ENCODE measurements at regions not wholly inside any gene's neighbourhood (a gene's known extent, or its start where the extent isn't known, plus 50 kb on each side); places are given as distances from the start of the nearest gene placed in this dataset.

DNA sequence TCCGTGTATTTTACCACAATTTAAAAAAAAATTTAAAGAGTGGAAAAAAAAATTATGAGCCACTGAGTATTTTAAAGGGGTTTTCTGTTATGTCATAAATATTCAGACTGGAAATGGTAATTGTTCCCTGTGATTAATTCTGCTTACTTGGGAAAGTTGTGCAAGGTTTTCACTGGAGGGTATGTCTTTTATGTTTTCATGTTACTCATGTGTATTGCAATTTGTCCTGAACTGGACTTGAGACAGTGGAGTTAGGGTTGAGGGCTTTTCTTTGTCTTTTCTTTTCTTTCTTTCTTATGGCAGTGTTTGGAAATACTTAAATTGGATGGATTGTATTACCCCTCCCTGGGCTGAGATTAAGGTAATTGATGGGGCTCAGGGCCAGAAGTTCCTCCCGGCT lies 257.7 kb downstream of the BAMBI start:
- Histone ChIP-seq H3K27me3 (no peaks in the 10 kb centered on the region), H3K36me3 (no peaks in the 10 kb centered on the region), H3K4me1 (peaks cover 0 to 10% (median 3%) of the 10 kb centered on the region in 4 donors), H3K9me3 (no peaks in the 10 kb centered on the region), H3K27ac (no peak overlapping the region), H3K4me3 (no peak overlapping the region)
- intact Hi-C loops (cut with DNase I; ENCODE audit: low total_unique reads): no loop called here
- TF ChIP-seq, protein P1, sequence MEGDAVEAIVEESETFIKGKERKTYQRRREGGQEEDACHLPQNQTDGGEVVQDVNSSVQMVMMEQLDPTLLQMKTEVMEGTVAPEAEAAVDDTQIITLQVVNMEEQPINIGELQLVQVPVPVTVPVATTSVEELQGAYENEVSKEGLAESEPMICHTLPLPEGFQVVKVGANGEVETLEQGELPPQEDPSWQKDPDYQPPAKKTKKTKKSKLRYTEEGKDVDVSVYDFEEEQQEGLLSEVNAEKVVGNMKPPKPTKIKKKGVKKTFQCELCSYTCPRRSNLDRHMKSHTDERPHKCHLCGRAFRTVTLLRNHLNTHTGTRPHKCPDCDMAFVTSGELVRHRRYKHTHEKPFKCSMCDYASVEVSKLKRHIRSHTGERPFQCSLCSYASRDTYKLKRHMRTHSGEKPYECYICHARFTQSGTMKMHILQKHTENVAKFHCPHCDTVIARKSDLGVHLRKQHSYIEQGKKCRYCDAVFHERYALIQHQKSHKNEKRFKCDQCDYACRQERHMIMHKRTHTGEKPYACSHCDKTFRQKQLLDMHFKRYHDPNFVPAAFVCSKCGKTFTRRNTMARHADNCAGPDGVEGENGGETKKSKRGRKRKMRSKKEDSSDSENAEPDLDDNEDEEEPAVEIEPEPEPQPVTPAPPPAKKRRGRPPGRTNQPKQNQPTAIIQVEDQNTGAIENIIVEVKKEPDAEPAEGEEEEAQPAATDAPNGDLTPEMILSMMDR (IDR thresholded peaks at IDR 0.05): no peak
- DNase-seq: no peak

DNA sequence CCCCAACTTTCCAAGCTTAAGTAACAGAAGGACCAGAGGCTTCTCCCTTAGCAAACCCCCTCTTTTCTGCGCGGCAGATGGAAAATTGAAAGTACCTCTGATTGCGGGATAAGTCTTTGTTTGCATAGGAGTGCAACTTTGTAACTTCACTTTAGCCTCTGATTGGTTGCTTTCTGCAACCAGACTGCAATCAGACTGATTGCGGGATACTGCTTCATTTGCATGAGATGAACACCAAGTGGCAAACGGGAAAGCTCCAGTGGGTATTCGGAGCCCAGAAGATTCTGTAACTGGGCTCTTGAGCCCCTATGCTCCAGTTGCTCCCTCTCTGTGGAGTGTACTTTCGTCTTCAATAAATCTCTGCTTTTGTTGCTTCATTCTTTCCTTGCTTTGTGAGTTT lies 260.6 kb downstream of the BAMBI start:
- Histone ChIP-seq H3K4me3 (no peak overlapping the region), H3K27ac (no peak overlapping the region), H3K9me3 (no peaks in the 10 kb centered on the region), H3K27me3 (no peaks in the 10 kb centered on the region), H3K36me3 (no peaks in the 10 kb centered on the region), H3K4me1 (peaks cover 0 to 12% (median 5%) of the 10 kb centered on the region in 4 donors)
- DNase-seq: no peak
- TF ChIP-seq, protein P1 (IDR thresholded peaks at IDR 0.05): no peak
- intact Hi-C loops (cut with DNase I; ENCODE audit: low total_unique reads): no loop called here

DNA sequence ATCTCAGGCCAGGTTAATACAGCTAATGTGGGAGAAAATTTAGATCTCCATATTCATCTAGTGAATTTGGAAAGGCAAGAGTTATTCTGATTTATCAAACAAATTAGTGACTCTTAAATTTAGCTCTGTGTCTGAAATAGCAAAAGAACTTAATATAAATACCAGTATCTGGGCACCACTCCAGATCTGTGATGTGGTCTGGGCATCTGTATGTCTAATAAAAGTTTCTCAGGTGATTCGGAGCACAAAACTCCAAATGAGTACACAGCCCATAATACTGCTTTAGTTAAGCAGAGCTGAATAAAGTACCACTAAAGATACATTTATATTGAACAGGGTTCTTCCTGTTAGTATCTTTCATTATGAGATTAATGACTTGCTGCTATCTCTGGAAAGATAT lies 261.4 kb downstream of the BAMBI start:
- Histone ChIP-seq H3K4me3 (no peak overlapping the region), H3K9me3 (no peaks in the 10 kb centered on the region)

DNA sequence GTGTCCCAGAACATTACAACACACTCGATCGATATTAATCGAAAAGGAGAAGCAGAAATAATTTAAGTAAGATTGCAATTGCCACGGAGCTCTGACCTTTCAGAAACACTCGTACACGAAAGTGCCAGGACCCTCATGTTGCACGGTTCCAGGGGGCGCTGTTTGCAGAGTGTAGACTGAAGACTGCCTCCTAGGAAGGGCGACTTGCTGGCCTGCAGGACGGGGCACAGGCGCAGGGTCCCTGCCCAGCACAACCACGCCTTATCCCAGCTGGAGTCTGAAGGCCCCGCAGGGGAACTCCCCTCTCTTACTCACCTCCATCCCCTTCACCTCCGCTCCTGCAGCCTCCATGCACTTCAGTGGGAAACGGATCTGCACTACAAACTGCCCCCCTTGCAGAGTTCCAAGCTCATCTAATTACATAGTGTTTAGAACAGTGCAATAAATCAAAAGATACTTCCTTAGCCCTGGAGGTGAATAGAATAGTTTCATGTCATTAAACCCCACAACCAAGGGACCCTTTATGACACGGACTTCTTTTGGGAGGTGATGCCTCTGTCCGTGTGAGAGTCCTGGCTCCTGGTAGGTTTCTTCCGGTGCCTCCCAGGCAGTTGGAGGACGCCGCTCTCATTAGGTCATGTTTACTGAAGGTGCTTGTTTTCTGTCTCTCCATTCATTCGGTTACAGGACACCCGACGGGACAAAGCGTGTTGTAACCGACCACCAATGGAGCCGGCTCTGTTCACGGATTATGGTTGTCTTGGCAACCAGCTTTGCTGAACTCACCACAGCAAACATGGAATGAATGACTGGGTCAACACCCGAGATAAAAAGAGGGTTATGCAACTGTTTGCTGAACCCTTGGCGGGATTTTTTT lies 262.2 kb downstream of the BAMBI start:
- Histone ChIP-seq H3K4me1 (peaks cover 0 to 12% (median 5%) of the 10 kb centered on the region in 4 donors), H3K36me3 (no peaks in the 10 kb centered on the region), H3K9me3 (no peaks in the 10 kb centered on the region), H3K27ac (no peak overlapping the region), H3K4me3 (no peak overlapping the region), H3K27me3 (no peaks in the 10 kb centered on the region)
- DNase-seq: peak; percentile 81 to 85
- intact Hi-C loops (cut with DNase I; ENCODE audit: low total_unique reads): no loop called here
- TF ChIP-seq, protein P1 (IDR thresholded peaks at IDR 0.05): no peak

More for the DNA sequence above, 261.4 kb downstream of the BAMBI start:
- H3K27me3 ChIP-seq: no peaks in the 10 kb centered on the region
- no peak overlapping the region for H3K27ac ChIP-seq
- H3K36me3 ChIP-seq: no peaks in the 10 kb centered on the region
- intact Hi-C loops (cut with DNase I; ENCODE audit: low total_unique reads): no loop called here
- no peak for DNase-seq
- peaks cover 0 to 12% (median 5%) of the 10 kb centered on the region in 4 donors for H3K4me1 ChIP-seq
- TF ChIP-seq, protein P1 (IDR thresholded peaks at IDR 0.05): no peak

DNA sequence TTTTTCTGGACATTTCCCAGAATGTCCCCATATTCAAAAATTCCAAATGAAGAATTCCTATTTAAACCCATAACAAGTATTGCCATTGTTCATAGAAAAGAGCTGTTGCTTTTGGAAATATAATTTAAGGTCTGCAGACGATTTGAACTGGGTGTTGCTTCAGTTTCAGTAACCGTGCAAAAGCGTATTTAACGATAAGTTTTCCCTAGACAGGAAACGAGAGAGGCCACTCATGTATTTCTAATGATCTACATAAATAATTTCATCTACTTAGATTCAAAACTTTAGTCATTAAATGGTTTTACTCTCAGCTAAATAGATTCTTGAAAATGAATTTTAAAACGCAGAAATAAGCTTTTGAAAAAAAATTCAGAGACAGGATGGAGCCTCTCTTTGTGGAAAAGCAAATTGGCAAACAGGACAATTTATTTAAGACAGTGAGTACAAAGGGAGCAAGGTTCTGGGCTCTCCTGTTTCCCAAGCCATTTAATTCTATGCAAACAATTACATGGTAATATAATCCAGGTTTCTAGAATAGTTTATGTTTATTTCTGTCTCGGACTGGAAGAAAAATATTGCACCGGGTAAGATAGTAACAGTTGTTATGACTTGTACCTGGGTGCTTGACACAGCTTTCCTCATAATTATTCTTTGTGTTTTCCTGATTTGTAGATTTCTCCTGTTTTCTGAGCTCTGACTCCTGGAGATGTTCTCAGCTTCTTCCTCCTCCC lies 263.0 kb downstream of the BAMBI start:
- Histone ChIP-seq H3K36me3 (no peaks in the 10 kb centered on the region), H3K4me3 (no peak overlapping the region), H3K27ac (no peak overlapping the region), H3K27me3 (no peaks in the 10 kb centered on the region), H3K4me1 (peaks cover 0 to 12% (median 5%) of the 10 kb centered on the region in 4 donors), H3K9me3 (no peaks in the 10 kb centered on the region)
- intact Hi-C loops (cut with DNase I; ENCODE audit: low total_unique reads): no loop called here
- no peak for DNase-seq
- TF ChIP-seq, protein P1 (IDR thresholded peaks at IDR 0.05): no peak
